ENCODE measurements at regions not wholly inside any gene's neighbourhood (a gene's known extent, or its start where the extent isn't known, plus 50 kb on each side); places are given as distances from the start of the nearest gene placed in this dataset.
A peak's percentile ranks its signal among the peaks of the same experiment; 100 is the strongest.

GRCh38 chr10:30784524-30784896 is 155.0 kb upstream of the LYZL2 start:
- Histone ChIP-seq H4K20me1 (ENCODE audit: insufficient read depth, low read length) (peaks cover 5% of the 10 kb centered on the region; the same call in 1 of the 2 replicates), H3K27me3 (ENCODE audit: control insufficient read depth in 1 of 2, insufficient read depth in 2 of 2, low read length in 2 of 2) (peaks cover 0 to 59% of the 10 kb centered on the region in 2 experiments; a peak in 4 of 5 replicates), H3K9ac (ENCODE audit: insufficient read depth, low read depth, low read length) (no peak overlapping the region), H3K4me3 (replicated peaks in 1 of 3; ENCODE audit: insufficient read depth in 1 of 3, low read depth in 2 of 3, low read length in 3 of 3) (peak overlapping the region in 1 of 3 experiments; percentile 33; a peak in 1 of 6 replicates), H2AFZ (ENCODE audit: low read length) (no peak overlapping the region), H3K27ac (ENCODE audit: extremely low read length, insufficient read depth, low read length) (no peak overlapping the region), H3K4me1 (ENCODE audit: insufficient read depth, low read length) (0 out of 2 replicates have a peak, but pooled peaks cover 7% of the 10 kb centered on the region), H3K79me2 (ENCODE audit: insufficient read depth, low read length) (no peaks in the 10 kb centered on the region), H3K36me3 (replicated peaks in 1 of 2; ENCODE audit: control insufficient read depth in 1 of 2, insufficient read depth in 2 of 2, low read length in 2 of 2) (no peaks in the 10 kb centered on the region), H3K9me3 (ENCODE audit: low read length) (no peaks in the 10 kb centered on the region), H3K4me2 (ENCODE audit: low read depth, low read length) (peak overlapping the region; percentile 36; the same call in 1 of the 2 replicates)
- TF ChIP-seq GATAD1 (CRISPR knock-in tag; IDR thresholded peaks at IDR 0.05) = no peak
- no peak for TF ChIP-seq HMGA1 (CRISPR knock-in tag; conservative IDR thresholded peaks at IDR 0.05)
- TF ChIP-seq ZNF788 (CRISPR knock-in tag; IDR thresholded peaks at IDR 0.05; ENCODE audit: borderline replicate concordance) = no peak
- no peak for TF ChIP-seq BCL6 (CRISPR knock-in tag; IDR thresholded peaks at IDR 0.05)
- no peak for TF ChIP-seq BRD4 (CRISPR knock-in tag; IDR thresholded peaks at IDR 0.05)
- TF ChIP-seq MTF1 (CRISPR knock-in tag; IDR thresholded peaks at IDR 0.05) = no peak
- TF ChIP-seq ZNF580 (CRISPR knock-in tag; IDR thresholded peaks at IDR 0.05; ENCODE audit: borderline replicate concordance, low read depth) = no peak
- no peak for TF ChIP-seq ZNF644 (CRISPR knock-in tag; IDR thresholded peaks at IDR 0.05; ENCODE audit: low read depth)
- no peak for TF ChIP-seq NFE2 (CRISPR knock-in tag; IDR thresholded peaks at IDR 0.05)
- no peak for TF ChIP-seq REXO4 (CRISPR knock-in tag; IDR thresholded peaks at IDR 0.05; ENCODE audit: borderline replicate concordance)
- TF ChIP-seq ZNF780A (CRISPR knock-in tag; IDR thresholded peaks at IDR 0.05) = no peak
- DNase-seq (ENCODE audit: low spot score) (no peak), FAIRE-seq (no peak), ATAC-seq (no peak)
- POLR2A ChIA-PET = no interaction called here
- intact Hi-C loops (cut with micrococcal nuclease; ENCODE audit: unreplicated experiment) (no loop called here), in situ Hi-C loops (cut with HindIII; ENCODE audit: extremely low pct_ligation_motif_present, low pct_unique_long_range_greater_than_20kb) (loop anchor here (10.0 to 25.0 kb wide), 2 partner anchors 700 to 978 kb away; no protein-coding TSS in a partner anchor)
- no TSS peak for BruUV-seq (replicated peaks)
- CTCF ChIA-PET (ENCODE audit: low intra/inter-chr PET ratio, low total read pairs) = interaction anchor here (1.5 to 2.7 kb wide), 2 partner anchors 707 to 986 kb away, joined by 9 to 13 read pairs; no protein-coding TSS in a partner anchor
- WGBS (ENCODE audit: low lambda C conversion rate) = 7% methylated on average over 5 of the region's 5 CpGs

Measured in HepG2 (cell line).